Panc1 (cell line): ENCODE measurements at regions not wholly inside any gene's neighbourhood (a gene's known extent, or its start where the extent isn't known, plus 50 kb on each side); places are given as distances from the start of the nearest gene placed in this dataset.

Source experiments
- CTCF ChIP-seq: fragments of 450-650 bp; IDR thresholded peaks from 2 replicates; pipeline ENCODE4 v1.5.1; 2017; ENCODE audit warnings: mild to moderate bottlenecking
- POLR2AphosphoS5 ChIP-seq: IDR thresholded peaks from 2 replicates; pipeline ENCODE4 v1.6.1; 2012; ENCODE audit warnings: mild to moderate bottlenecking, low read depth, low read length, moderate library complexity
- REST ChIP-seq, 2 experiments: IDR thresholded peaks; 2 replicates each; pipeline ENCODE4 v1.6.1; 2011 to 2012; ENCODE audit warnings: low read depth in 2 of 2, control low read depth in 1 of 2, low read length in 1 of 2, mild to moderate bottlenecking in 1 of 2, moderate library complexity in 1 of 2; ENCODE audit not compliant: insufficient read depth in 1 of 2

GRCh38 chr9:78123808-78124207, 92.2 kb upstream of the GNAQ start:
- TF ChIP-seq CTCF (no peak), POLR2AphosphoS5 (no peak), REST (IDR thresholded peaks at IDR 0.05; ENCODE audit: insufficient read depth in 1 of 2, low read depth in 2 of 2, low read length in 1 of 2) (no peak)
